ENCODE measurements at regions not wholly inside any gene's neighbourhood (a gene's known extent, or its start where the extent isn't known, plus 50 kb on each side); places are given as distances from the start of the nearest gene placed in this dataset.
A peak's percentile ranks its signal among the peaks of the same experiment; 100 is the strongest.

DNA sequence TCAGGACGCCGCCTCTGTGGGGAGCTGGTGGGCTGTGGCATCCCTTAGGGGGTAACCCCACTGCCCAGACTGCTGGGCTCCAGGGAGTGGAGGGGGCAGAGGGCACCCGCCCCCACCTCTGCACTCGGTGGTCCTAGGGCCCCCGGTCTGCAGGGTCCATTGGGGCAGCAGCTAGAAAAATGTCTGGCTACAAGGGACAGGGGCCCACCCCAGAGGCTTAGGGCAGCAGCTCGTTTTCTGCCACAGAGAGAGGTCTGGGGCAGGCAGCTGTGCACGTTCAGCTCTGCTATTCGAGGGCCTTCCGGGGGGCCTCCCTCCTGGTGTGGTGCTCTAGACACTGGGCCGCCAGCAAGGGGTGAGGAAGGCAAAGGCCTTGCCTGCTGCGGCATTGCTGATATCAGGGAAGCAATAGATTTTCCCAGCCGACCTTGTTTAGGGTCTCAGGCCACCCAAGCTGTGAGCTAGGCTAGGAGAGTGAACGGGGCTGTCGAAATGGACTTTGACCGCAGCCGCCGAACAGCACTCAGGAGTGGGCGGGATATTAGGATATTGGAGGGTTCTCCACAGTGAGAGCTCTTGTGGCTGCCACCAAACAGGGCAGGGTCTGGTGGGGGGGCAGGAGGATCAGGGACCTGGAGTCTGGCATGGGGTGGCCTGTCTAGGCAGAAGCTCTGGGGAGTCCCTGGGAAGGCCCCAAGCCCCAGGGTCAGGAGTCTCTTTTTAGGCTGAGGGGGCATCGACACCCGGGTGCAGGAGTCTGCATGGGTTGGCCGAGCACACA, 61.4 kb upstream of the KLF13 start:
- no peaks in the 10 kb centered on the region for H3K27me3 ChIP-seq
- DNase-seq (ENCODE audit: low spot score in 2 of 2) = peak; percentile 55 to 73
- H3K27ac ChIP-seq = no peak overlapping the region
- H3K9me3 ChIP-seq = no peaks in the 10 kb centered on the region
- TF ChIP-seq EP300 (IDR thresholded peaks at IDR 0.05) = no peak
- no peak for TF ChIP-seq POLR2AphosphoS5 (IDR thresholded peaks at IDR 0.05)
- TF ChIP-seq, protein P1, sequence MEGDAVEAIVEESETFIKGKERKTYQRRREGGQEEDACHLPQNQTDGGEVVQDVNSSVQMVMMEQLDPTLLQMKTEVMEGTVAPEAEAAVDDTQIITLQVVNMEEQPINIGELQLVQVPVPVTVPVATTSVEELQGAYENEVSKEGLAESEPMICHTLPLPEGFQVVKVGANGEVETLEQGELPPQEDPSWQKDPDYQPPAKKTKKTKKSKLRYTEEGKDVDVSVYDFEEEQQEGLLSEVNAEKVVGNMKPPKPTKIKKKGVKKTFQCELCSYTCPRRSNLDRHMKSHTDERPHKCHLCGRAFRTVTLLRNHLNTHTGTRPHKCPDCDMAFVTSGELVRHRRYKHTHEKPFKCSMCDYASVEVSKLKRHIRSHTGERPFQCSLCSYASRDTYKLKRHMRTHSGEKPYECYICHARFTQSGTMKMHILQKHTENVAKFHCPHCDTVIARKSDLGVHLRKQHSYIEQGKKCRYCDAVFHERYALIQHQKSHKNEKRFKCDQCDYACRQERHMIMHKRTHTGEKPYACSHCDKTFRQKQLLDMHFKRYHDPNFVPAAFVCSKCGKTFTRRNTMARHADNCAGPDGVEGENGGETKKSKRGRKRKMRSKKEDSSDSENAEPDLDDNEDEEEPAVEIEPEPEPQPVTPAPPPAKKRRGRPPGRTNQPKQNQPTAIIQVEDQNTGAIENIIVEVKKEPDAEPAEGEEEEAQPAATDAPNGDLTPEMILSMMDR (IDR thresholded peaks at IDR 0.05) = no peak
- no peak for TF ChIP-seq POLR2A (IDR thresholded peaks at IDR 0.05)
- H3K4me1 ChIP-seq = peaks cover 39% of the 10 kb centered on the region
- no peak overlapping the region for H3K4me3 ChIP-seq
- WGBS = 84% methylated on average over 11 of the region's 21 CpGs
- no peaks in the 10 kb centered on the region for H3K36me3 ChIP-seq

DNA sequence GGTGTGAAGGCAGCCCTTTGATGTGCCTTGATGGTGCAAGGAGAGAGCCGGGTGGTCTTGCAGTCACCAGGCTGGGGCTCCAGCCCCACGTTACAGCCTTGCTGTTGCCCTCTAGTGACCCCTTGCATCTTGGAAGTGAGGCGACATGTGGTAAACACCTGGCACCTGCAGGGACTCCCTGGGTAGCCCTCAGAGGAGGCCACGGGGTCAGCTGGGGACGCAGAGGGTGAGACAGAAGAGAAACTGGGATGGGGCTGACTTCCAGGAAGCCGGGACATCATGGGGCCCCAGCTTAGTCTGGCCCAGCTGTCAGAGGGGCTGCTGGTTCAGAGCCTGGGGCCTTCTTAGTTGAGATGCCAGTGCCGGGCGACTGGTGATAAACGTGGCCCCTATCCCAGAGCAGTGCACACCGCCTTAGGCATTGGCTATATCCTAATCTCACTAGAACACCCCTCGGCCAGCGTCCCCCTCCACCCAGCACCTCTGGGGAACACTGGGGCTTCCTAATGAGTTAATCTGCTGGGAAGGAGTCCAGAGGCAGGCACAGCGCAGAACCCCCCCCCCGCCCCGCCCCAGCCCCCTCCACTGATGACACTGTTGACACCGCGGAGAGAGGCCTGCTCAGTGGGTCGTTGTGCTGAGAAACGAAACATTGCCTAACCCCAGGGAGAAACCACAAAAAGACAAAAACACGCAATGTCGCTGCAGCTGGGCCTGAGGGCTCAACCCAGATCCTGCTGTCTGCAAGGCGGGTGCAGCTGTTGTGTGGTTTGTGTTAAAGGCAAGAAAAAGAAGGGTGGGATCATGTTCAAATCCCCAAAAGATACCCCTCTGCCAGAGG, 60.5 kb upstream of the KLF13 start:
- Histone ChIP-seq H3K4me1 (peaks cover 39% of the 10 kb centered on the region), H3K36me3 (no peaks in the 10 kb centered on the region), H3K27ac (no peak overlapping the region), H3K4me3 (no peak overlapping the region), H3K9me3 (no peaks in the 10 kb centered on the region), H3K27me3 (no peaks in the 10 kb centered on the region)
- DNase-seq (ENCODE audit: low spot score in 2 of 2) = peak; percentile 59 to 78
- 62% methylated on average over 12 of the region's 22 CpGs for WGBS
- TF ChIP-seq, protein P1 (IDR thresholded peaks at IDR 0.05) = no peak
- TF ChIP-seq EP300 (IDR thresholded peaks at IDR 0.05) (no peak), POLR2A (IDR thresholded peaks at IDR 0.05) (no peak), POLR2AphosphoS5 (IDR thresholded peaks at IDR 0.05) (no peak)

DNA sequence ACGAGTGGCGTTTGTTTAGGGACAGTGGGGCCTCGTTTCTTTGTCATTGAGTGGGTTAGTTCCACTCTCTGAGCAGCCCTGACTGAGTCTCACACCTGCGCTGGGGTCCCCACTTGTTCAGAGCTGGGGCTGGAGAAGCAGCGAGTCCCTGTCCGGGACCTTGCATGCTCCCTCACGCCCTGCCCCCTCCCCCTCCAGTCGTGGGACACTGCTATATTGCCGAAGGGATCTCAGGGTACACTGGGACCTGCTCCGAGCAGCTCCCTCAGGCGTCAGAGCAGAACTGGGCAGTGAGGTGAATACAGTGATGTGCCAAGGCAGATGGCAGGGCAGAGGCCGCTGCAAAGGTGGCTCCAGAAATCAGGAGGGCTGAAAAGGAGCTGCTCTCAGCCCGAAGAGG, 59.9 kb upstream of the KLF13 start:
- H3K9me3 ChIP-seq = no peaks in the 10 kb centered on the region

DNA sequence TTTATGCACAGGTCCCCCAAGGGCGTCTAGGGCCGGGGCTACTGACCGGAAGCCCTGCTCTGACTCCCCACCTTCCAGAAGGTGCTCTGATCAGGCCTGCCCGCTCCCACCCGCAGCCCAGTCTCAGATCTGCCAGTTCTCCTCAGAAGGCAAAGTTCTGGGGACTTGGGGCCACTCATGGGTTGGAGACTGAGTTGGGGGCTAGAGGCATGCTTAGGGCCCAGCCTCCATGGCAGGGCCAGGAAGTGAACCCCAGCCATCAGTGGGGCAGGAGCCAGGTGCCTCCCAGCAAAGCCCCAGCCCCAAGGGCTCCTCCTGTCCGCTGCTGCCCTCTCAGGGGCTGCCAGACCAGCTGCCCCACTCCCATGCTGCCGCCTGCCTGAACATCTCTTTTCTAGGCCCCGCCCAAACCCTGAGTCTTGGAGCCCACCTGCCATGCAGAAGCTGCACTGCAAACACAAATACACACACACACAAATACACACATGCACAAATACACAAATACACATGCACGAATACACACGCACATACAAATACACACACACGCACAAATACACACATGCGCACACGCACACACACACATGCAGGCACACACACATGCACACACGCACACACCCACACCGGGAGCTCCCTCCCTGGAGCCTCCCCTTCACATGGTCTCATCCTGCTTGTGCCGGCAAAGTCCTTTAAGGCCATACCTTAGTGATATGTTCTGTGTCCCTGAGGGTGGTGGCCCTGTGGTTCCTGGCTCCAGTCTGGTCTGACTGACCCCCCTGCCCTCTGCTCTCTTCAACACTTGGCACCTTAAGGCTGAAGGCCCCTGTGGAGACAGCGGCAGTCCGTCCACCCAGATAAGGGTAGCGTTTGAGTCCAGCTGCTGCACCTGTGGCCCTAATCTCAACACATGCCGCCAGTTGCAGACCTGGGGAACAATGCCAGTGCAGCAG, 59.2 kb upstream of the KLF13 start:
- Histone ChIP-seq H3K27me3 (no peaks in the 10 kb centered on the region), H3K9me3 (no peaks in the 10 kb centered on the region), H3K27ac (no peak overlapping the region), H3K36me3 (no peaks in the 10 kb centered on the region), H3K4me3 (no peak overlapping the region), H3K4me1 (peaks cover 39% of the 10 kb centered on the region)
- 81% methylated on average over 15 of the region's 20 CpGs for WGBS
- no peak for TF ChIP-seq POLR2AphosphoS5 (IDR thresholded peaks at IDR 0.05)
- TF ChIP-seq, protein P1 (IDR thresholded peaks at IDR 0.05) = no peak
- no peak for TF ChIP-seq EP300 (IDR thresholded peaks at IDR 0.05)
- no peak for TF ChIP-seq POLR2A (IDR thresholded peaks at IDR 0.05)
- peak; percentile 49 to 65 for DNase-seq (ENCODE audit: low spot score in 2 of 2)

More for the DNA sequence above, 59.9 kb upstream of the KLF13 start:
- WGBS = 82% methylated on average over 13 of the region's 13 CpGs
- TF ChIP-seq POLR2A (IDR thresholded peaks at IDR 0.05) (no peak), POLR2AphosphoS5 (IDR thresholded peaks at IDR 0.05) (no peak), EP300 (IDR thresholded peaks at IDR 0.05) (no peak)
- TF ChIP-seq, protein P1 (IDR thresholded peaks at IDR 0.05) = no peak
- peak; percentile 64 to 67 for DNase-seq (ENCODE audit: low spot score in 2 of 2)
- Histone ChIP-seq H3K27me3 (no peaks in the 10 kb centered on the region), H3K36me3 (no peaks in the 10 kb centered on the region), H3K4me1 (peaks cover 39% of the 10 kb centered on the region), H3K27ac (no peak overlapping the region), H3K4me3 (no peak overlapping the region)

All from suprapubic skin (tissue), 4 donors.